ENCODE measurements at regions not wholly inside any gene's neighbourhood (a gene's known extent, or its start where the extent isn't known, plus 50 kb on each side); places are given as distances from the start of the nearest gene placed in this dataset.

- TF ChIP-seq CTCF (IDR thresholded peaks at IDR 0.05) (no peak), EZH2 (IDR thresholded peaks at IDR 0.05; ENCODE audit: borderline replicate concordance, insufficient read depth, low read depth, low read length, poor library complexity, severe bottlenecking) (no peak)
These were observed 337.9 kb upstream of the KCNMB2 start for GRCh38 chr3:178198329-178198728.
